Middle frontal gyrus (tissue), 1 donor: ENCODE measurements at regions not wholly inside any gene's neighbourhood (a gene's known extent, or its start where the extent isn't known, plus 50 kb on each side); places are given as distances from the start of the nearest gene placed in this dataset.

Experiments used
- DNase-seq: peaks from one replicate; pipeline ENCODE4 v3.0.0-alpha.2; 2015; ENCODE audit warnings: low spot score; ENCODE audit errors: extremely low spot score

- DNase-seq = no peak
Measured at GRCh38 chr1:5661196-5662085, 330.8 kb downstream of the NPHP4 start.

- no peak for DNase-seq
Measured at GRCh38 chr1:5660141-5660935, 331.9 kb downstream of the NPHP4 start.

- DNase-seq = no peak
Measured at GRCh38 chr1:5659606-5660005, 332.6 kb downstream of the NPHP4 start.

- DNase-seq = no peak
Measured at GRCh38 chr1:5658340-5659316, 333.6 kb downstream of the NPHP4 start.

- no peak for DNase-seq
Measured at GRCh38 chr1:5651964-5652821, 340.0 kb downstream of the NPHP4 start.

- no peak for DNase-seq
Measured at GRCh38 chr1:5651473-5651872, 340.8 kb downstream of the NPHP4 start.

- DNase-seq = no peak
Measured at GRCh38 chr1:5651027-5651410, 341.2 kb downstream of the NPHP4 start.

GRCh38 chr1:5650283-5651026 lies 341.8 kb downstream of the NPHP4 start:
- no peak for DNase-seq

- DNase-seq = no peak
Measured at GRCh38 chr1:5649795-5650194, 342.4 kb downstream of the NPHP4 start.

GRCh38 chr1:5649166-5649551 lies 343.1 kb downstream of the NPHP4 start:
- no peak for DNase-seq

GRCh38 chr1:5648410-5649165 lies 343.6 kb downstream of the NPHP4 start:
- no peak for DNase-seq

- no peak for DNase-seq
Measured at GRCh38 chr1:5647234-5647633, 345.0 kb downstream of the NPHP4 start.

GRCh38 chr1:5646486-5647149 lies 345.6 kb downstream of the NPHP4 start:
- DNase-seq = no peak

GRCh38 chr1:5645929-5646328 lies 346.3 kb downstream of the NPHP4 start:
- DNase-seq = no peak

GRCh38 chr1:5645135-5645399 lies 347.2 kb downstream of the NPHP4 start:
- no peak for DNase-seq

GRCh38 chr1:5644281-5645134 lies 347.7 kb downstream of the NPHP4 start:
- no peak for DNase-seq

GRCh38 chr1:5643360-5644107 lies 348.7 kb downstream of the NPHP4 start:
- DNase-seq = no peak
